Endothelial cell of umbilical vein (primary cell): ENCODE measurements at regions not wholly inside any gene's neighbourhood (a gene's known extent, or its start where the extent isn't known, plus 50 kb on each side); places are given as distances from the start of the nearest gene placed in this dataset.

Experiments used
- BruUV-seq: library from RNA; stranded (reverse); fragments of 400-500 nt; replicated peaks from 2 replicates; lab custom pipeline; 2021; lab: Mats Ljungman, UMichigan
- CTCF ChIA-PET: fragments of 300-600, 350-600 bp; sonication (Branson Sonifier 250); formaldehyde crosslinking; loops from one replicate; lab custom pipeline; 2021; ENCODE audit warnings: antibody characterized with exemption, inconsistent platforms; lab: Charles Lee
- POLR2A ChIA-PET: fragments of 300-600, 350-600 bp; sonication (Branson Sonifier 250); formaldehyde crosslinking; loops from one replicate; lab custom pipeline; 2021; ENCODE audit warnings: antibody characterized with exemption, inconsistent platforms; lab: Charles Lee
- DNase-seq: peaks from one replicate; pipeline ENCODE4 v3.0.0-alpha.2; 2011; ENCODE audit warnings: low read depth, low spot score
- FAIRE-seq: peaks from 2 replicates; lab custom pipeline; 2011; peaks lifted over from hg19 to GRCh38; lab: Jason Lieb, UNC
- H2AFZ ChIP-seq: 2 replicates; pipeline ENCODE4 v1.6.0; 2012; ENCODE audit warnings: low read depth, low read length, control low read depth, inconsistent platforms
- H3K27ac ChIP-seq: 2 replicates; pipeline ENCODE4 v1.5.1; 2011; ENCODE audit warnings: low read depth, mild to moderate bottlenecking, control low read depth, low read length, moderate library complexity; ENCODE audit not compliant: insufficient read depth
- H3K27me3 ChIP-seq, 2 experiments: 2 replicates each; pipeline versions ENCODE4 v1.6.0 to v1.6.1; 2011; ENCODE audit warnings: low read length in 2 of 2, mixed read lengths in 1 of 2; ENCODE audit not compliant: control insufficient read depth in 2 of 2, insufficient read depth in 2 of 2
- H3K36me3 ChIP-seq, 2 experiments: 2 replicates in 1 of 2; 3 replicates in 1 of 2; pipeline ENCODE4 v1.5.1; 2011; ENCODE audit warnings: low read length in 2 of 2, mild to moderate bottlenecking in 1 of 2, moderate library complexity in 1 of 2; ENCODE audit not compliant: control insufficient read depth in 2 of 2, insufficient read depth in 2 of 2; ENCODE audit errors: extremely low read depth in 1 of 2
- H3K4me1 ChIP-seq: 3 replicates; pipeline ENCODE4 v1.5.1; 2011; ENCODE audit warnings: mild to moderate bottlenecking, low read length; ENCODE audit not compliant: control insufficient read depth, insufficient read depth; ENCODE audit errors: extremely low read depth
- H3K4me2 ChIP-seq: 2 replicates; pipeline ENCODE4 v1.6.1; 2011; ENCODE audit warnings: low read length, control low read depth, mixed read lengths; ENCODE audit not compliant: insufficient read depth
- H3K4me3 ChIP-seq, 3 experiments: fragments of 200-600 bp in 1 of 3; sonication (generic), shearing (Covaris generic) in 1 of 3; replicated peaks in 1 of 3; 2 replicates each; pipeline ENCODE4 v1.5.1; 2011 to 2016; ENCODE audit warnings: control low read depth in 3 of 3, low read length in 3 of 3, mild to moderate bottlenecking in 2 of 3, inconsistent platforms in 1 of 3, low read depth in 1 of 3, moderate library complexity in 1 of 3; ENCODE audit not compliant: insufficient read depth in 1 of 3
- H3K79me2 ChIP-seq: 2 replicates; pipeline ENCODE4 v1.6.0; 2012; ENCODE audit warnings: low read length, inconsistent platforms; ENCODE audit not compliant: control insufficient read depth, insufficient read depth
- H3K9ac ChIP-seq: replicated peaks from 2 replicates; pipeline ENCODE3; 2011; ENCODE audit warnings: low read length, control low read depth; ENCODE audit not compliant: insufficient read depth; ENCODE audit errors: extremely low read depth
- H3K9me1 ChIP-seq: replicated peaks from 3 replicates; pipeline ENCODE4 v1.6.0; 2011; ENCODE audit warnings: mild to moderate bottlenecking, low read length; ENCODE audit not compliant: control insufficient read depth, insufficient read depth; ENCODE audit errors: extremely low read depth
- H3K9me3 ChIP-seq: replicated peaks from 2 replicates; pipeline ENCODE4 v1.5.1; 2012; ENCODE audit warnings: low read length, inconsistent platforms; ENCODE audit not compliant: control insufficient read depth, insufficient read depth
- H4K20me1 ChIP-seq: replicated peaks from 2 replicates; pipeline ENCODE3; 2011; ENCODE audit warnings: mild to moderate bottlenecking, low read length; ENCODE audit not compliant: control insufficient read depth, insufficient read depth; ENCODE audit errors: extremely low read depth
- CTCF ChIP-seq, 2 donors: IDR thresholded peaks; 1 replicate in 1 of 2; 2 replicates in 1 of 2; pipeline ENCODE4 v1.5.1; 2011; ENCODE audit warnings: low read length in 2 of 2, mild to moderate bottlenecking in 2 of 2, moderate library complexity in 2 of 2, control low read depth in 1 of 2, inconsistent platforms in 1 of 2, low read depth in 1 of 2; ENCODE audit not compliant: insufficient read depth in 1 of 2; ENCODE audit errors: extremely low read depth in 1 of 2
- EZH2 ChIP-seq: IDR thresholded peaks from 2 replicates; pipeline ENCODE4 v1.6.1; 2012; ENCODE audit warnings: borderline replicate concordance, low read depth, mild to moderate bottlenecking, moderate library complexity, low read length, inconsistent platforms; ENCODE audit not compliant: severe bottlenecking
- FOS ChIP-seq: IDR thresholded peaks from 2 replicates; pipeline ENCODE4 v1.6.1; 2011; ENCODE audit warnings: mild to moderate bottlenecking, low read length, moderate library complexity, borderline replicate concordance; ENCODE audit not compliant: insufficient read depth
- GATA2 ChIP-seq: IDR thresholded peaks from 2 replicates; pipeline ENCODE4 v1.7.0; 2011; ENCODE audit warnings: low read depth, mild to moderate bottlenecking, moderate library complexity, mixed read lengths, low read length; ENCODE audit not compliant: insufficient read length, insufficient read depth
- JUN ChIP-seq: IDR thresholded peaks from 2 replicates; pipeline ENCODE4 v1.6.1; 2011; ENCODE audit warnings: borderline replicate concordance, low read depth; ENCODE audit not compliant: insufficient read length, insufficient read depth
- MAX ChIP-seq: IDR thresholded peaks from 2 replicates; pipeline ENCODE4 v1.6.1; 2011; ENCODE audit not compliant: insufficient read depth, insufficient read length
- MYC ChIP-seq: IDR thresholded peaks from one replicate; pipeline ENCODE4 v1.6.1; 2011; ENCODE audit warnings: mild to moderate bottlenecking, low read depth, low read length
- POLR2A ChIP-seq: IDR thresholded peaks from 2 replicates; pipeline ENCODE4 v1.6.1; 2012; ENCODE audit warnings: low read depth, mild to moderate bottlenecking, control low read depth, low read length
- POLR2AphosphoS5 ChIP-seq: IDR thresholded peaks from 2 replicates; pipeline ENCODE4 v1.6.1; 2012; ENCODE audit warnings: low read depth, mild to moderate bottlenecking, control low read depth, low read length, moderate library complexity; ENCODE audit not compliant: insufficient read depth
- dilution Hi-C: fragments of 300-500 bp; cut with MboI; formaldehyde crosslinking; loops from one replicate; pipeline ENCODE4 v1.15.0; 2019; ENCODE audit warnings: low sequenced_read_pairs; ENCODE audit not compliant: extremely low pct_ligation_motif_present
- intact Hi-C: fragments of 100-400 bp; cut with micrococcal nuclease; formaldehyde crosslinking; loops from one replicate; pipeline ENCODE4 v1.10.0; 2022

- POLR2A ChIA-PET: no interaction called here
- CTCF ChIA-PET: no interaction called here
- intact Hi-C loops: no loop called here
Observed at GRCh38 chr7:53518319-53518718, 482.9 kb downstream of the POM121L12 start.

More at GRCh38 chr7:53518319-53518718, 482.9 kb downstream of the POM121L12 start:
- DNase-seq: no peak
- Histone ChIP-seq H3K9me1 (no peaks in the 10 kb centered on the region), H3K4me3 (no peak overlapping the region), H3K79me2 (no peaks in the 10 kb centered on the region), H4K20me1 (no peaks in the 10 kb centered on the region), H2AFZ (no peak overlapping the region), H3K36me3 (no peaks in the 10 kb centered on the region), H3K9me3 (no peaks in the 10 kb centered on the region), H3K9ac (no peak overlapping the region), H3K27ac (no peak overlapping the region), H3K4me1 (no peaks in the 10 kb centered on the region), H3K27me3 (no peaks in the 10 kb centered on the region), H3K4me2 (no peak overlapping the region)
- TF ChIP-seq POLR2A: no peak
- TF ChIP-seq EZH2: no peak
- TF ChIP-seq GATA2: no peak
- no peak for TF ChIP-seq POLR2AphosphoS5
- TF ChIP-seq MYC: no peak
- TF ChIP-seq MAX: no peak
- no peak for TF ChIP-seq JUN
- no peak for TF ChIP-seq FOS
- no peak for TF ChIP-seq CTCF (IDR thresholded peaks at IDR 0.05; ENCODE audit: extremely low read depth in 1 of 2, insufficient read depth in 1 of 2, low read depth in 1 of 2, low read length in 2 of 2)
- no peak for FAIRE-seq
- dilution Hi-C loops: no loop called here
- no TSS peak for BruUV-seq
